ENCODE measurements at regions not wholly inside any gene's neighbourhood (a gene's known extent, or its start where the extent isn't known, plus 50 kb on each side); places are given as distances from the start of the nearest gene placed in this dataset.
"Not testable (repeated sequence)": the region's sequence is repeated elsewhere in the genome, so short reads cannot be mapped to it uniquely, and the experiment has no call there.

GRCh38 chr12:115370207-115370606 is 686.2 kb upstream of the TBX3 start:
- H3K4me1 ChIP-seq (ENCODE audit: control insufficient read depth in 1 of 2, extremely low read depth in 1 of 2, insufficient read depth in 2 of 2, low read length in 2 of 2), result no peaks in the 10 kb centered on the region
- Mint-ChIP-seq H3K4me1 (no peaks in the 10 kb centered on the region), H3K27me3 (peaks cover 0 to 4% of the 10 kb centered on the region in 2 donors), H3K27ac (no peak overlapping the region), H3K4me3 (no peak overlapping the region), H3K9me3 (peaks cover 5 to 27% (median 13%) of the 10 kb centered on the region in 3 donors), H3K36me3 (no peaks in the 10 kb centered on the region)
- ChIA-PET CTCF (no interaction called here), POLR2A (no interaction called here)
- H3K9me3 ChIP-seq, result no peaks in the 10 kb centered on the region
- ATAC-seq (replicated peaks in 1 of 4), result no peak
- no peak overlapping the region for H3K27ac ChIP-seq (ENCODE audit: low read length)
- H3K36me3 ChIP-seq (ENCODE audit: control insufficient read depth in 2 of 2, extremely low read depth in 1 of 2, insufficient read depth in 1 of 2, low read length in 1 of 2), result no peaks in the 10 kb centered on the region
- H3K4me3 ChIP-seq (ENCODE audit: control insufficient read depth in 1 of 2, extremely low read depth in 1 of 2, low read length in 1 of 2), result no peak overlapping the region
- WGBS (ENCODE audit: insufficient coverage), result 59% methylated on average over 2 of the region's 3 CpGs
- DNase-seq, result no peak
- no peaks in the 10 kb centered on the region for H3K27me3 ChIP-seq (replicated peaks in 1 of 2; ENCODE audit: control insufficient read depth in 2 of 2, extremely low read depth in 1 of 2, insufficient read depth in 2 of 2, low read length in 1 of 2)

- H3K36me3 Mint-ChIP-seq; H3K4me1 ChIP-seq (ENCODE audit: control insufficient read depth in 1 of 2, extremely low read depth in 1 of 2, insufficient read depth in 2 of 2, low read length in 2 of 2); CTCF ChIA-PET; H3K4me1 Mint-ChIP-seq; DNase-seq; ATAC-seq (replicated peaks in 1 of 4); H3K27ac Mint-ChIP-seq; H3K4me3 Mint-ChIP-seq; H3K27me3 Mint-ChIP-seq; POLR2A ChIA-PET; H3K36me3 ChIP-seq (ENCODE audit: control insufficient read depth in 2 of 2, extremely low read depth in 1 of 2, insufficient read depth in 1 of 2, low read length in 1 of 2); H3K9me3 ChIP-seq; H3K27ac ChIP-seq (ENCODE audit: low read length); H3K27me3 ChIP-seq (replicated peaks in 1 of 2; ENCODE audit: control insufficient read depth in 2 of 2, extremely low read depth in 1 of 2, insufficient read depth in 2 of 2, low read length in 1 of 2); H3K4me3 ChIP-seq (ENCODE audit: control insufficient read depth in 1 of 2, extremely low read depth in 1 of 2, low read length in 1 of 2): not testable (repeated sequence)
- WGBS (ENCODE audit: insufficient coverage), result 85% methylated on average over 4 of the region's 4 CpGs
- H3K9me3 Mint-ChIP-seq, result peaks cover 5 to 15% (median 13%) of the 10 kb centered on the region in 3 donors
Measured at GRCh38 chr12:115366277-115366676, 682.3 kb upstream of the TBX3 start.

GRCh38 chr12:115365765-115366164 is 681.8 kb upstream of the TBX3 start:
- H3K27me3 ChIP-seq (replicated peaks in 1 of 2; ENCODE audit: control insufficient read depth in 2 of 2, extremely low read depth in 1 of 2, insufficient read depth in 2 of 2, low read length in 1 of 2); H3K9me3 ChIP-seq; H3K4me3 Mint-ChIP-seq; POLR2A ChIA-PET; ATAC-seq (replicated peaks in 1 of 4); H3K27me3 Mint-ChIP-seq; H3K4me1 Mint-ChIP-seq; H3K4me3 ChIP-seq (ENCODE audit: control insufficient read depth in 1 of 2, extremely low read depth in 1 of 2, low read length in 1 of 2); H3K27ac ChIP-seq (ENCODE audit: low read length); DNase-seq; H3K36me3 Mint-ChIP-seq; H3K4me1 ChIP-seq (ENCODE audit: control insufficient read depth in 1 of 2, extremely low read depth in 1 of 2, insufficient read depth in 2 of 2, low read length in 2 of 2); H3K27ac Mint-ChIP-seq; CTCF ChIA-PET; H3K36me3 ChIP-seq (ENCODE audit: control insufficient read depth in 2 of 2, extremely low read depth in 1 of 2, insufficient read depth in 1 of 2, low read length in 1 of 2): not testable (repeated sequence)
- WGBS (ENCODE audit: insufficient coverage), result no CpG with 5 or more reads among the region's 4 CpGs
- peaks cover 5 to 15% (median 13%) of the 10 kb centered on the region in 3 donors for H3K9me3 Mint-ChIP-seq

- CTCF ChIA-PET, result interaction anchor here in 1 of 2 donors (0.6 kb wide), 1 partner anchor 186 kb away, joined by 4 read pairs; no protein-coding TSS in a partner anchor
- WGBS (ENCODE audit: insufficient coverage), result 100% methylated on average over 1 of the region's 3 CpGs
Measured at GRCh38 chr12:115364921-115365320, 680.9 kb upstream of the TBX3 start.

GRCh38 chr12:115362339-115362976 is 678.5 kb upstream of the TBX3 start:
- Histone ChIP-seq H3K36me3 (ENCODE audit: control insufficient read depth in 2 of 2, extremely low read depth in 1 of 2, insufficient read depth in 1 of 2, low read length in 1 of 2) (no peaks in the 10 kb centered on the region), H3K9me3 (no peaks in the 10 kb centered on the region), H3K4me1 (ENCODE audit: control insufficient read depth in 1 of 2, extremely low read depth in 1 of 2, insufficient read depth in 2 of 2, low read length in 2 of 2) (no peaks in the 10 kb centered on the region), H3K27ac (ENCODE audit: low read length) (no peak overlapping the region), H3K4me3 (ENCODE audit: control insufficient read depth in 1 of 2, extremely low read depth in 1 of 2, low read length in 1 of 2) (no peak overlapping the region), H3K27me3 (replicated peaks in 1 of 2; ENCODE audit: control insufficient read depth in 2 of 2, extremely low read depth in 1 of 2, insufficient read depth in 2 of 2, low read length in 1 of 2) (no peaks in the 10 kb centered on the region)
- CTCF ChIA-PET, result no interaction called here
- Mint-ChIP-seq H3K4me1 (no peaks in the 10 kb centered on the region), H3K4me3 (no peak overlapping the region), H3K27ac (no peak overlapping the region), H3K27me3 (no peaks in the 10 kb centered on the region), H3K36me3 (no peaks in the 10 kb centered on the region), H3K9me3 (peaks cover 5 to 11% (median 8%) of the 10 kb centered on the region in 3 donors)
- 50% methylated on average over 1 of the region's 4 CpGs for WGBS (ENCODE audit: insufficient coverage)
- DNase-seq (no peak), ATAC-seq (replicated peaks in 1 of 4) (no peak)
- POLR2A ChIA-PET, result no interaction called here

More at GRCh38 chr12:115364921-115365320, 680.9 kb upstream of the TBX3 start:
- no peak overlapping the region for H3K4me3 ChIP-seq (ENCODE audit: control insufficient read depth in 1 of 2, extremely low read depth in 1 of 2, low read length in 1 of 2)
- H3K4me1 ChIP-seq (ENCODE audit: control insufficient read depth in 1 of 2, extremely low read depth in 1 of 2, insufficient read depth in 2 of 2, low read length in 2 of 2), result no peaks in the 10 kb centered on the region
- no peaks in the 10 kb centered on the region for H3K27me3 ChIP-seq (replicated peaks in 1 of 2; ENCODE audit: control insufficient read depth in 2 of 2, extremely low read depth in 1 of 2, insufficient read depth in 2 of 2, low read length in 1 of 2)
- Mint-ChIP-seq H3K36me3 (no peaks in the 10 kb centered on the region), H3K27me3 (peaks cover 0 to under 1% of the 10 kb centered on the region in 2 donors), H3K4me3 (no peak overlapping the region), H3K4me1 (no peaks in the 10 kb centered on the region), H3K27ac (no peak overlapping the region), H3K9me3 (peaks cover 5 to 13% (median 13%) of the 10 kb centered on the region in 3 donors)
- DNase-seq (no peak), ATAC-seq (replicated peaks in 1 of 4) (no peak)
- no peaks in the 10 kb centered on the region for H3K36me3 ChIP-seq (ENCODE audit: control insufficient read depth in 2 of 2, extremely low read depth in 1 of 2, insufficient read depth in 1 of 2, low read length in 1 of 2)
- POLR2A ChIA-PET, result no interaction called here
- no peaks in the 10 kb centered on the region for H3K9me3 ChIP-seq
- H3K27ac ChIP-seq (ENCODE audit: low read length), result no peak overlapping the region

- ATAC-seq (replicated peaks in 1 of 4) (no peak), DNase-seq (no peak)
- no peaks in the 10 kb centered on the region for H3K4me1 Mint-ChIP-seq
- Histone ChIP-seq H3K36me3 (ENCODE audit: control insufficient read depth in 2 of 2, extremely low read depth in 1 of 2, insufficient read depth in 1 of 2, low read length in 1 of 2) (no peaks in the 10 kb centered on the region), H3K4me3 (ENCODE audit: control insufficient read depth in 1 of 2, extremely low read depth in 1 of 2, low read length in 1 of 2) (no peak overlapping the region), H3K27ac (ENCODE audit: low read length) (no peak overlapping the region), H3K27me3 (replicated peaks in 1 of 2; ENCODE audit: control insufficient read depth in 2 of 2, extremely low read depth in 1 of 2, insufficient read depth in 2 of 2, low read length in 1 of 2) (no peaks in the 10 kb centered on the region), H3K4me1 (ENCODE audit: control insufficient read depth in 1 of 2, extremely low read depth in 1 of 2, insufficient read depth in 2 of 2, low read length in 2 of 2) (no peaks in the 10 kb centered on the region), H3K9me3 (no peaks in the 10 kb centered on the region)
- H3K9me3 Mint-ChIP-seq, result peaks cover 5 to 12% (median 6%) of the 10 kb centered on the region in 3 donors
- ChIA-PET POLR2A (no interaction called here), CTCF (no interaction called here)
- WGBS (ENCODE audit: insufficient coverage), result 83% methylated on average over 9 of the region's 12 CpGs
- H3K36me3 Mint-ChIP-seq, result no peaks in the 10 kb centered on the region
- H3K27ac Mint-ChIP-seq, result no peak overlapping the region
- no peak overlapping the region for H3K4me3 Mint-ChIP-seq
- no peaks in the 10 kb centered on the region for H3K27me3 Mint-ChIP-seq
Measured at GRCh38 chr12:115357681-115358080, 673.7 kb upstream of the TBX3 start.

GRCh38 chr12:115355301-115355700 is 671.3 kb upstream of the TBX3 start:
- no peaks in the 10 kb centered on the region for H3K27me3 ChIP-seq (replicated peaks in 1 of 2; ENCODE audit: control insufficient read depth in 2 of 2, extremely low read depth in 1 of 2, insufficient read depth in 2 of 2, low read length in 1 of 2)
- Mint-ChIP-seq H3K4me3 (no peak overlapping the region), H3K4me1 (no peaks in the 10 kb centered on the region), H3K27me3 (no peaks in the 10 kb centered on the region), H3K27ac (no peak overlapping the region), H3K9me3 (peaks cover 5 to 9% (median 8%) of the 10 kb centered on the region in 3 donors), H3K36me3 (no peaks in the 10 kb centered on the region)
- no peak for ATAC-seq (replicated peaks in 1 of 4)
- 68% methylated on average over 2 of the region's 2 CpGs for WGBS (ENCODE audit: insufficient coverage)
- CTCF ChIA-PET, result no interaction called here
- POLR2A ChIA-PET, result no interaction called here
- no peak overlapping the region for H3K27ac ChIP-seq (ENCODE audit: low read length)
- H3K9me3 ChIP-seq, result no peaks in the 10 kb centered on the region
- no peaks in the 10 kb centered on the region for H3K4me1 ChIP-seq (ENCODE audit: control insufficient read depth in 1 of 2, extremely low read depth in 1 of 2, insufficient read depth in 2 of 2, low read length in 2 of 2)
- no peaks in the 10 kb centered on the region for H3K36me3 ChIP-seq (ENCODE audit: control insufficient read depth in 2 of 2, extremely low read depth in 1 of 2, insufficient read depth in 1 of 2, low read length in 1 of 2)
- no peak overlapping the region for H3K4me3 ChIP-seq (ENCODE audit: control insufficient read depth in 1 of 2, extremely low read depth in 1 of 2, low read length in 1 of 2)
- DNase-seq, result no peak
